Gastroesophageal sphincter (tissue), 4 donors: ENCODE measurements at regions not wholly inside any gene's neighbourhood (a gene's known extent, or its start where the extent isn't known, plus 50 kb on each side); places are given as distances from the start of the nearest gene placed in this dataset.
A peak's percentile ranks its signal among the peaks of the same experiment; 100 is the strongest.

Experiments used
- ATAC-seq: fragments of 150-250 bp; one replicate; pipeline ENCODE4 v1.9.1; 2016; ENCODE audit warnings: mild to moderate bottlenecking, moderate library complexity
- H3K27ac ChIP-seq, 4 donors: fragments of 200-600 bp; sonication (generic) in 3 of 4; 1 replicate in 3 of 4; 2 replicates in 1 of 4; pipeline ENCODE4 v1.5.1; 2016 to 2019
- H3K27me3 ChIP-seq: fragments of 200-600 bp; sonication (generic); one replicate; pipeline ENCODE4 v1.5.1; 2019
- H3K36me3 ChIP-seq, 2 donors: fragments of 200-600 bp; sonication (generic); one replicate each; pipeline ENCODE4 v1.5.1; 2019; ENCODE audit warnings: control low read depth in 1 of 2
- H3K4me1 ChIP-seq, 3 donors: fragments of 200-600 bp; sonication (generic); 1 replicate in 2 of 3; 2 replicates in 1 of 3; pipeline ENCODE4 v1.5.1; 2016 to 2019; ENCODE audit warnings: control low read depth in 2 of 3
- H3K4me3 ChIP-seq, 2 donors: fragments of 200-600 bp; sonication (generic); one replicate each; pipeline ENCODE4 v1.5.1; 2019; ENCODE audit warnings: mild to moderate bottlenecking in 1 of 2, moderate library complexity in 1 of 2
- H3K9me3 ChIP-seq, 3 donors: fragments of 200-600 bp; sonication (generic); one replicate each; pipeline ENCODE4 v1.5.1; 2017 to 2019; ENCODE audit warnings: control low read depth in 2 of 3
- EP300 ChIP-seq: sonication (generic); formaldehyde crosslinking; IDR thresholded peaks from one replicate; pipeline ENCODE4 v1.6.1; 2017; ENCODE audit warnings: antibody characterized with exemption, mild to moderate bottlenecking
- POLR2A ChIP-seq, 2 donors: fragments of 450-650 bp; IDR thresholded peaks; one replicate each; pipeline ENCODE4 v1.6.1; 2017; ENCODE audit warnings: antibody characterized with exemption in 2 of 2, mild to moderate bottlenecking in 2 of 2, moderate library complexity in 1 of 2
- POLR2AphosphoS5 ChIP-seq: sonication (generic); formaldehyde crosslinking; IDR thresholded peaks from one replicate; pipeline ENCODE4 v1.6.1; 2017; ENCODE audit warnings: antibody characterized with exemption
- WGBS, 2 donors: methylation state at CpG; one replicate each; pipeline ENCODE4 v1.1.5; 2018; ENCODE audit warnings: low coverage in 1 of 2; 5-methylcytosine and 5-hydroxymethylcytosine counted together
- TF ChIP-seq, protein P1 (sequence below), 4 experiments: fragments of 200-600 bp in 2 of 4; fragments of 450-650 bp in 2 of 4; sonication (generic) in 1 of 4; IDR thresholded peaks; one replicate each; pipeline ENCODE4 v1.5.1; 2017 to 2019; ENCODE audit warnings: antibody characterized with exemption in 4 of 4, mild to moderate bottlenecking in 2 of 4, moderate library complexity in 2 of 4

DNA sequence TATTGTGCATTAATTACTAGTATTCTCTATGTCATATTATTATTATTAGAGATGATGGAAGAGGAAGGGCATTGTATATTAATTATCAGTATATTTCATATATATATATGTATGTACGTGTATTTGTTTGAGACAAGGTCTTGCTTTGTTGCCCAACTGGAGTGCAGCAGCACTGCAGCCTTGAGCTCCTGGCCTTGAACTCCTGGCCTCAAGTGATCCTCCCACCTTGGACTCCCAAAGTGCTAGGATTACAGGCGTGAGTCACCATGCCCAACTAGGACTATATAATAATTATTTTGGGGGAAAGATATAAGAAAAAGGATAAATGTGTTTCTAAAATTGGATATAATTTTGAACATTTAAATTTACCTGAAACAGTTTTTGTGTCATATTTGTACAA lies 63.2 kb upstream of the USP24 start:
- no peaks in the 10 kb centered on the region for H3K9me3 ChIP-seq
- no peaks in the 10 kb centered on the region for H3K27me3 ChIP-seq
- ATAC-seq: no peak
- 45 to 96% methylated on average over 2 of the region's 2 CpGs for WGBS, 2 donors
- no peak for TF ChIP-seq POLR2AphosphoS5
- TF ChIP-seq EP300: no peak
- H3K27ac ChIP-seq: no peak overlapping the region
- H3K4me3 ChIP-seq: no peak overlapping the region
- H3K4me1 ChIP-seq: peaks cover 0 to 27% (median 6%) of the 10 kb centered on the region in 3 donors
- H3K36me3 ChIP-seq: no peaks in the 10 kb centered on the region

DNA sequence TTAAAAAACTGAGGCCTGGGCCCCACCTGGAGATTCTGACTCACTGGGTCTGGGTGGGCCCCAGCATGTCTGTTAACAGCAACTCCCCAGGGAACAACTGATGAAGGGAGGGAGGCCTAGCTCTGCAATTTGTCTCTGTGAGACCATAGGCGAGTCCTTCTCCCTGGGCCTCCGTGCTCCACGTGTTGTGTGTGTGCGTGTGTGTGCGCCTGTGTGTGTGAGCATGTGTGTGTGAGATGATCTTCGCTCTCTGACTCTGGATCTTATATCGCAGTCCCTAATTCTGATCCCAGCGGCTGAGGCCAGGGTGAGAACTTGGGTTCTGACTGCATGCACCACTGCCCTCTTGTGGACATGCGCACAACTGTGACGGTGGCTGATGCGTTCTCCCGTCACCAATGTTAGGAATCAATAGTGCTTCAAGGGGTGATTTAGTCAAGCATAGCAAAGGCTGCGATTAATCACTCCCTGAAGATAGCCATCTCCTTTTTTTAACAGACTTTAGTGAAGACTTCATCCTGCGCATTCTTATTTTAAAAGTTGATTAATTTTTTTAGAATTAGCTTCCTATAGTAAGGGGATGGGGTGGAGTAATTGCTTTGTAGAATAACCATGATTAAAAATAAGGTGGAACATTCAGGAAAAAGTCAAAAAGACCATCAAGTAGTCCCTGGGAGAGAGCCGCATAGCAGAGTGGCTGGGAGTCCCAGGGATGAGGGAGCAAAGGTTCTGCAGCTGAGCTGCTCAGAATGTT lies 62.4 kb upstream of the USP24 start:
- peak overlapping the region in 1 of 4 donors; percentile 55 for H3K27ac ChIP-seq

DNA sequence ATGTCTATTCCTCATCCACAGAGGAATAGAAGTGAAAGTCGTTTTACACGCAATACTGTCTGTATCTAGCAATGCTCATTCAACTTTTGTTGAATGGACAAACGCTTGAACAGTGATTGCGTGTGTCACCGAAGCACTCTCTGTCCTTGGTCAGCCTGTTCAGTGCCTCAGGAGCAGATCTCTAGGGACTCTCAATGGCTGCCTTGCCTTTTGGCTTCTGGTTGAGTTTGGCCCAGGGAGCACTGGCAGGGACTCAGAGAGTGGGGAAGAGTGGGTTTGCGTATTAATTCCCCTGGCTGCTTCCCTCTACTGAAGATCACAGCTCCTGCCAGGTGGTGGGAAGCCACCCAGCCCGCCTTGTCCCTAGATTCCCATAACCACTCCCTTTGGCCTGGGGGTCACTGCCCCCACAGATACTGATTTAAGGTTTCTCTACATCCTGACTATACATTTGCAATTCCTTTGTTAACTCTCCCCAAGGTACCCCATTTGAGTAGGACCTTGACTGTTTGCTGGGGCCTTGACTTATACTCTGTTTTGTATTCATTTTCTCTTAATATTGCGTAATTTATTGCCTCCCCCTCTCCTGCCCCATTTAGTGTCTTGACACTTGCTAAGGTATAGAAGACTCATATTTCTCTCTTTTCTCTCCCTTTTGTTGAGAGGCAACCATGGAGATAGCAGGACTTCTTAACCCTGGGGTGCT lies 61.7 kb upstream of the USP24 start:
- H3K4me3 ChIP-seq: no peak overlapping the region
- WGBS, 2 donors: 69 to 76% methylated on average over 4 to 8 of the region's 8 CpGs
- peaks cover 0 to 27% (median 6%) of the 10 kb centered on the region in 3 donors for H3K4me1 ChIP-seq
- ATAC-seq: peak; percentile 25
- no peak for TF ChIP-seq EP300
- no peak for TF ChIP-seq POLR2A (IDR thresholded peaks at IDR 0.05)
- no peak for TF ChIP-seq POLR2AphosphoS5
- TF ChIP-seq, protein P1, sequence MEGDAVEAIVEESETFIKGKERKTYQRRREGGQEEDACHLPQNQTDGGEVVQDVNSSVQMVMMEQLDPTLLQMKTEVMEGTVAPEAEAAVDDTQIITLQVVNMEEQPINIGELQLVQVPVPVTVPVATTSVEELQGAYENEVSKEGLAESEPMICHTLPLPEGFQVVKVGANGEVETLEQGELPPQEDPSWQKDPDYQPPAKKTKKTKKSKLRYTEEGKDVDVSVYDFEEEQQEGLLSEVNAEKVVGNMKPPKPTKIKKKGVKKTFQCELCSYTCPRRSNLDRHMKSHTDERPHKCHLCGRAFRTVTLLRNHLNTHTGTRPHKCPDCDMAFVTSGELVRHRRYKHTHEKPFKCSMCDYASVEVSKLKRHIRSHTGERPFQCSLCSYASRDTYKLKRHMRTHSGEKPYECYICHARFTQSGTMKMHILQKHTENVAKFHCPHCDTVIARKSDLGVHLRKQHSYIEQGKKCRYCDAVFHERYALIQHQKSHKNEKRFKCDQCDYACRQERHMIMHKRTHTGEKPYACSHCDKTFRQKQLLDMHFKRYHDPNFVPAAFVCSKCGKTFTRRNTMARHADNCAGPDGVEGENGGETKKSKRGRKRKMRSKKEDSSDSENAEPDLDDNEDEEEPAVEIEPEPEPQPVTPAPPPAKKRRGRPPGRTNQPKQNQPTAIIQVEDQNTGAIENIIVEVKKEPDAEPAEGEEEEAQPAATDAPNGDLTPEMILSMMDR (IDR thresholded peaks at IDR 0.05): no peak
- peak overlapping the region in 2 of 4 donors; percentile 38 to 55 for H3K27ac ChIP-seq
- H3K27me3 ChIP-seq: no peaks in the 10 kb centered on the region
- no peaks in the 10 kb centered on the region for H3K9me3 ChIP-seq
- H3K36me3 ChIP-seq: no peaks in the 10 kb centered on the region

More for the DNA sequence above, 62.4 kb upstream of the USP24 start:
- H3K36me3 ChIP-seq: no peaks in the 10 kb centered on the region
- peak; percentile 86 for ATAC-seq
- H3K4me3 ChIP-seq: no peak overlapping the region
- H3K4me1 ChIP-seq: peaks cover 0 to 27% (median 6%) of the 10 kb centered on the region in 3 donors
- TF ChIP-seq, protein P1 (IDR thresholded peaks at IDR 0.05): peak; percentile 82 to 93 (median 88)
- TF ChIP-seq EP300 (no peak), POLR2AphosphoS5 (no peak)
- WGBS, 2 donors: 11 to 34% methylated on average over 9 of the region's 15 CpGs
- no peaks in the 10 kb centered on the region for H3K9me3 ChIP-seq
- H3K27me3 ChIP-seq: no peaks in the 10 kb centered on the region

DNA sequence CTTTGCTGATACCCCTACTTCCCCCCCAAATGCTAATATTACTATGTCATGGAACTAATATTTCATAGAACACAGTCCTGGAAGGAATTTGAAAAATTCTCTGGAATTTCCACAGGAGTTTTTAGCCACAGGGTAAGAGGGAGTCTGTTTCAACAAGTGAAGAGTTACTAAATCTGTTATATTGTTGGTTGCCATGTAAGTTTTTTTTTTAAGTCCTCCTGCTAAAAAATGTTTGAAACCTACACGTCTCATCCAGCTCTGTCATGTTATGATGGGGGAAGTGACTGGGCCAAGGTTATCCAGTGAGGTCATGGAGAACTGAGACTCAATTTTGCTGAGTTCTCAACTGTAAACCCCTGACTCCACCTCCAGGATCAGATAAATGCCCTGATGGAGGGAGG lies 60.8 kb upstream of the USP24 start:
- Histone ChIP-seq H3K36me3 (no peaks in the 10 kb centered on the region), H3K27ac (peak overlapping the region in 1 of 4 donors; percentile 55), H3K4me3 (no peak overlapping the region), H3K9me3 (no peaks in the 10 kb centered on the region), H3K4me1 (peaks cover 0 to 27% (median 6%) of the 10 kb centered on the region in 3 donors), H3K27me3 (no peaks in the 10 kb centered on the region)
- no peak for ATAC-seq
- TF ChIP-seq, protein P1 (IDR thresholded peaks at IDR 0.05): no peak
- TF ChIP-seq POLR2A (IDR thresholded peaks at IDR 0.05): no peak
- 0 to 44% methylated on average over 1 of the region's 1 CpG for WGBS, 2 donors

DNA sequence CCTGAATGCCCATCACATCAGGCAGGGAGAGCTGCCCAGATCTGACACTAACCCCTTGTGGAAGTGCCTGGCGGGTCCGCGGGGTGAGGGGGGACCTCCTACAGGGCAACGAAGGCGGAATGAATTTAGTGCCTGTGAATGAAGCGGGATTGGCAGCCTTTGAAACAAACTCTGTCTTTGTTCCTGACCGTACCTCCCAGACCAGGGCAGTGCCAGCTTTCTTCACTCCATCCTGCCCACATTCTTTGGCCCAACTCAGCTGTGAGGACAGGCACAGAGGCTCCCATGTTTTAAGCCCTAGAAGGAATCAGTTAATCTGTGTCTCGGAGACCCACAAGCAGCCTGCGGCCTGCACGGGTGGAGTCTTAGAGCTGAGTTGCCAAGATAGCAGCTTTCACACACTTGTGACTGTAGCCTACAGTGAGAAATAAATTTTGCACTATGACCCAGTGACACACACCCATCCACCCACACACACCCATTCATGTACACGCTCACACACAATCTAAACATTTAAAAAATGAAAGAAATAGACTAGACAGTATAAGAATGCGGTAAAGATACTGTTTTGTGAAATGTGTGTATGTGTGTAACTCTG lies 60.1 kb upstream of the USP24 start:
- H3K36me3 ChIP-seq: no peaks in the 10 kb centered on the region
- H3K9me3 ChIP-seq: no peaks in the 10 kb centered on the region
- peaks cover 0 to 27% (median 6%) of the 10 kb centered on the region in 3 donors for H3K4me1 ChIP-seq
- no peak overlapping the region for H3K4me3 ChIP-seq
- TF ChIP-seq, protein P1 (IDR thresholded peaks at IDR 0.05): no peak
- no peak for TF ChIP-seq POLR2AphosphoS5
- TF ChIP-seq EP300: no peak
- TF ChIP-seq POLR2A (IDR thresholded peaks at IDR 0.05): no peak
- H3K27me3 ChIP-seq: no peaks in the 10 kb centered on the region
- no peak for ATAC-seq
- peak overlapping the region in 2 of 4 donors; percentile 44 to 55 for H3K27ac ChIP-seq
- 35 to 58% methylated on average over 8 to 9 of the region's 12 CpGs for WGBS, 2 donors
